ENCODE measurements at regions not wholly inside any gene's neighbourhood (a gene's known extent, or its start where the extent isn't known, plus 50 kb on each side); places are given as distances from the start of the nearest gene placed in this dataset.

DNA sequence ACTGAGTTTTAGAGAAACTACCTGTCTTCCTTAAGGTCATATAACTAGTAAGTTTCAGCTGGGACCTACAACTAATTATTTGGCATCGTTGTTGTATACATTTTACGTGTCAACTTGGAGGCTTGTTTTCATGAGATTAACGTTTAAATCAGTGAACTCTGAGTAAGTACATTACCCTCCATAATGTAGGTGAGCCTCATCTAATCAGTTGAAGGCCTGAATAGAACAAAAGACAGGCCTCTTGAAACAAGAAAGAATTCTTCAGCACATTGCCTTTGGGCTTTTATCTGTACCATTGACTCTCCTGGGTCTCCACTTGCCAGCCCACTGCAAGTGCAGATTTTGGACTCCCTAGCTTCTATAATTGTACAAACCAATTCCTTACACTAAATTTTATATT, 364.6 kb downstream of the ADGRL2 start:
- DNase-seq: no peak
- peaks cover 3% of the 10 kb centered on the region for H3K4me1 Mint-ChIP-seq (ENCODE audit: low read depth)

GRCh38 chr1:82162486-82163420, 362.0 kb downstream of the ADGRL2 start:
- Mint-ChIP-seq H3K4me1 (ENCODE audit: low read depth) (peaks cover 3% of the 10 kb centered on the region), H3K36me3 (ENCODE audit: insufficient read depth) (no peaks in the 10 kb centered on the region), H3K9me3 (no peaks in the 10 kb centered on the region), H3K27me3 (ENCODE audit: low read depth) (no peaks in the 10 kb centered on the region), H3K4me3 (no peak overlapping the region)
- ATAC-seq: no peak
- no peak for DNase-seq

More for the DNA sequence above, 364.6 kb downstream of the ADGRL2 start:
- no peaks in the 10 kb centered on the region for H3K27me3 Mint-ChIP-seq (ENCODE audit: low read depth)
- no peak overlapping the region for H3K4me3 Mint-ChIP-seq
- no peaks in the 10 kb centered on the region for H3K9me3 Mint-ChIP-seq
- H3K36me3 Mint-ChIP-seq (ENCODE audit: insufficient read depth): no peaks in the 10 kb centered on the region
- ATAC-seq: no peak

GRCh38 chr1:82161700-82162141, 361.0 kb downstream of the ADGRL2 start:
- peaks cover 3% of the 10 kb centered on the region for H3K4me1 Mint-ChIP-seq (ENCODE audit: low read depth)
- no peaks in the 10 kb centered on the region for H3K36me3 Mint-ChIP-seq (ENCODE audit: insufficient read depth)
- ATAC-seq (no peak), DNase-seq (no peak)
- H3K4me3 Mint-ChIP-seq: peak overlapping the region; percentile 42
- no peaks in the 10 kb centered on the region for H3K9me3 Mint-ChIP-seq
- H3K27me3 Mint-ChIP-seq (ENCODE audit: low read depth): no peaks in the 10 kb centered on the region

- Mint-ChIP-seq H3K4me1 (ENCODE audit: low read depth) (peaks cover 3% of the 10 kb centered on the region), H3K9me3 (no peaks in the 10 kb centered on the region), H3K27me3 (ENCODE audit: low read depth) (no peaks in the 10 kb centered on the region), H3K4me3 (no peak overlapping the region), H3K36me3 (ENCODE audit: insufficient read depth) (no peaks in the 10 kb centered on the region)
- ATAC-seq (no peak), DNase-seq (no peak)
Measured at GRCh38 chr1:82160903-82161302, 360.2 kb downstream of the ADGRL2 start.

DNA sequence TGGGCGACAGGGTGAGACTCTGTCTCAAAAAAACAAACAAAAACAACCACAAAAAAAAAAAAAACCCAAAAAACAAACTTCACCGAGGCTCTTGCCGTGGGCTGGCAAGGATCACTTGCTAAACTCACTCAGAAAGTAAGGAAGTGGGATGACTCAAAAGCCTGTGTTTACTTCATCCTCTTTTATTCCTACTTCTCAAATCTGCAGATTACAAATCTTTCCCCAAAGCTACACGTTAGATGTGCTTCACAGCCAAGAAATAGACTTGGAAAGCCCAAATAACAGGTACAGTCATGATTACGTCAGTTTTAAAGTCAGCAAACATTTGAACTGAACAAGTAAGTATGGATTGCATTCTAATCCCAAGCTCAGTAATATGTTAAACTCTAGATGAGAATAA, 359.3 kb downstream of the ADGRL2 start:
- no peaks in the 10 kb centered on the region for H3K27me3 Mint-ChIP-seq (ENCODE audit: low read depth)
- H3K9me3 Mint-ChIP-seq: no peaks in the 10 kb centered on the region
- ATAC-seq: no peak
- peaks cover 3% of the 10 kb centered on the region for H3K4me1 Mint-ChIP-seq (ENCODE audit: low read depth)
- H3K36me3 Mint-ChIP-seq (ENCODE audit: insufficient read depth): no peaks in the 10 kb centered on the region
- H3K4me3 Mint-ChIP-seq: no peak overlapping the region
- no peak for DNase-seq

DNA sequence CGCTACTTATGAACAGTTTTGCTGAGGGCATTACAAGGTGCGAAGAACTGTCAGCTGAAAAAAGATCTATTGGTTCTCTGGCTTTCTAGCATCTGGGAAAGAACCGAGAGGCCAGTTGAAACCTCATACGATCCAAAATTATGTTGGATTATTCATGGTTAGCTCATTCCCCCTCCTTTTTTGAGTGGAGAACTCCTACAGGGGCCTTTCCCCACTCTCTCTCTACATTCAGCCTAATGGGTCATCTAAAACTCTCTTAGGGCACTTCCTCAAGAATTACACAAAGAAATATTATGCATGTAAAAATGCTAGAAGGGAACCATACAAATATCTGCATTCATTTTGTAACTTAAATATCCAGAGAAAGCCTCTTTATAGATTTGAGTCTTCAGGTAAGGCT, 358.2 kb downstream of the ADGRL2 start:
- no peaks in the 10 kb centered on the region for H3K36me3 Mint-ChIP-seq (ENCODE audit: insufficient read depth)
- no peak overlapping the region for H3K4me3 Mint-ChIP-seq
- H3K9me3 Mint-ChIP-seq: no peaks in the 10 kb centered on the region
- no peak for DNase-seq
- H3K27me3 Mint-ChIP-seq (ENCODE audit: low read depth): no peaks in the 10 kb centered on the region
- ATAC-seq: no peak
- H3K4me1 Mint-ChIP-seq (ENCODE audit: low read depth): peaks cover 3% of the 10 kb centered on the region

DNA sequence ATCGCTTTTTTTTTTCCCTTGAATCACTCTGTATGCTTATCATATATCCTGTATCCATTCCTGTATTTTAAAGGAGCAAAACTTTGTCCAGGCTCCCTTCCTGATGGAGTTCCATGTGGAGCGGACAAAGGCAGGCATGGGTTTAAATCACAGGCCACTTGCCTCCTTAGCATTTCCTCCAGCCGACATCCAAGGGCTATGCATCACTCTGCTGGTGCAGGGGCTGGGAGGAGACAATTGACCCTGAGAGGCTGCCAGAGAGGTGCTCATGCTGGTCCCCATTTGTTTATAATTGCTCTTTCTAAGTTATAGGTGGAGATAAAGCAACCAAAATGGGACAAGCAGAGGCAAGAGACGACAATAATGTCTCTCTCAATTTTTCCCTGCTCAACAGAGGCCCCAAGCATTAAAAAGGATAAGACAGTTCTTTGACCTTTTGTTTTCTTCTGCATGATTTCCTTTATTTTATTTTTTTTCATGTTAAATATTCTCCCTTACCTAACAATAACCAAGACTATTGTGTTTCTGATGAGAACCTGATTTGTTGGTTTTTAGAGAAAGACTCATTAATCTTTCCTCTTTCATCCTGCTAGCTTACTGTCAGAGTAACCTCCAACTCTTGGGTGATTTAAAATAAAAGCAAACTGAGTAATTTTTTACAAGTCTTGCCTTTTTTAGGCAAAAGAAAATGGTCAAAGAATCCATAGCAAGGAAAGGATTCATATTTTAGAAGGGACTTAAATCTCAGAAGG, 353.7 kb downstream of the ADGRL2 start:
- Mint-ChIP-seq H3K9me3 (no peaks in the 10 kb centered on the region), H3K27me3 (ENCODE audit: low read depth) (no peaks in the 10 kb centered on the region), H3K36me3 (ENCODE audit: insufficient read depth) (no peaks in the 10 kb centered on the region)

GRCh38 chr1:82153752-82154151, 353.0 kb downstream of the ADGRL2 start:
- Mint-ChIP-seq H3K4me3 (no peak overlapping the region), H3K27me3 (ENCODE audit: low read depth) (no peaks in the 10 kb centered on the region), H3K36me3 (ENCODE audit: insufficient read depth) (no peaks in the 10 kb centered on the region), H3K4me1 (ENCODE audit: low read depth) (no peaks in the 10 kb centered on the region), H3K9me3 (no peaks in the 10 kb centered on the region)
- ATAC-seq (no peak), DNase-seq (no peak)

More for the DNA sequence above, 353.7 kb downstream of the ADGRL2 start:
- H3K4me3 Mint-ChIP-seq: no peak overlapping the region
- ATAC-seq (no peak), DNase-seq (no peak)
- no peaks in the 10 kb centered on the region for H3K4me1 Mint-ChIP-seq (ENCODE audit: low read depth)

DNA sequence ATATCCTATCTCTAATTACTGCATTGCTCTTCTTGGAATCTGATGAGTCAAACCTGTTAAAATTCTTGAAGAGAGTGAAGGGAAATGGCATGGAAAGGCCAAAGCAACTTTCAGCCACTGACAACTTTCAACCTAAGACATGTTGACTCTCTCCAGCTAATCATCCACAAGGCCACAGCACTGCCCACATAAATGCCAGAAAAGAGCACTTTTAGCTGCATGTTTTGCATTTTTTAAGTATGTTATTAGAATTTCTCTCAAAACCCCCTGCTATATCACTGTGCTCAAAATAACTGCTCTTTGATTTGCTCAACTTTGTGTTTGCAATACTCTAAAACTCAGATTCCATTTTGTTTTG, 352.5 kb downstream of the ADGRL2 start:
- no peaks in the 10 kb centered on the region for H3K36me3 Mint-ChIP-seq (ENCODE audit: insufficient read depth)
- ATAC-seq: no peak
- H3K27me3 Mint-ChIP-seq (ENCODE audit: low read depth): no peaks in the 10 kb centered on the region
- H3K9me3 Mint-ChIP-seq: no peaks in the 10 kb centered on the region
- H3K4me3 Mint-ChIP-seq: no peak overlapping the region
- DNase-seq: no peak
- no peaks in the 10 kb centered on the region for H3K4me1 Mint-ChIP-seq (ENCODE audit: low read depth)

DNA sequence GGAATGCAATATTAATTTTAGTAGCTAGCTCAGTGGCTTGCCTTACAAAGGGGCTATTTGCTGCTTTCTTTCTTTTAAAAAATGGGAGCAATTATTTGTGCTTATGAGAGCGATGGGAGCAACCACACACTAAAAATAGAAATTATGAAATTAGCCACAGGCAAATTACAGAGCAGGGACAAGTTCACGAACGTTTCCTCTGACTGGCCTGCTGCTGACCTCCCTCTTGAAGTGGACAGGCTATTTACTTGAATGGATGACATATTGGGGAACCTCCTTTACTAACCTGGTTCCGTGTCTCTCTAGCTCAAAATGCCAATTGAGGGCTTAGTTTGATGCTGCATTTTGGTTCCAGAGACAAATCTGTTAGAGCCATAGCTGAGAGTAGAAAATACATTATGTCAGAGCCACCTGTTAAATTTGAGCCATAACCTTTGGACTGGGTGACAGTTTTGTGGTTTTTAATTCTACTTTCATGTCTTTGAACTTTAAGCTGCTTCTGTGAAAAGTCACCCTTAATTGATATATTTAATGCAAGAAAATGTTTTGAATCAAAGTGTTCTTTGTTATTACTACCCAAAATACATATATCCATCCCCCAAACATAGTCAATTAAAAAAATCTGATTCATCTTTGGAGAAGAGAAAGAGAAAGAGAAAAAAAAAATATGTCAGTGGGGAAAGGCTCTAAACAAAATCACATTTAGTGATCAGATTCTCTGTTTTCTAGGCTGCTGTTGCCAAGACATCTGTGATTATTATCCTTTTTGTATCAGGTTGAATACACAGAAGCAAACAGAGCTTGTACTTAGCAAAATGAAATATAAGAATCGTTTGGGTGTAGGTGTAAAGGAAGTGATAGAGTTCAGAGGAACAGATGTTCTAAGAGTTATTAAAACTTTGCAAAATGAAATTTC, 351.9 kb downstream of the ADGRL2 start:
- Mint-ChIP-seq H3K36me3 (ENCODE audit: insufficient read depth) (no peaks in the 10 kb centered on the region), H3K9me3 (no peaks in the 10 kb centered on the region), H3K4me1 (ENCODE audit: low read depth) (no peaks in the 10 kb centered on the region), H3K4me3 (no peak overlapping the region), H3K27me3 (ENCODE audit: low read depth) (no peaks in the 10 kb centered on the region)
- ATAC-seq: no peak
- no peak for DNase-seq

DNA sequence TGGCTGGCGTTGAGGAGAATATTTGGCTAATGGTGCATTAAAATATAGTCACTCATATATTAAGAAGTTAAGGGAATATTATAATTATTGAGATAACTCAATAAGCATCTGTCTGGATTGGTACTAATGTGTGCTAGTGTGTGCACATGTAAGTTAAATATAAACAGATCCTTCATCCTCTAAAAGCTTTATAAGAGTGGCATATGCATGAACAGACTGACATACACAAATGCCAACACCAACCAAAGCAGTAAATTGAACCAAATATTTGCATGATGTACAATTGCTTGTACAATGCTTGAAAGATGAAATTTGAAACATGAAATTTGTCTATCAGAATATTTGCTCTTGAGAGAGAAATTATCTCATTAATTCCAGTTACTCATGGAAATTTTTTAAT, 344.9 kb downstream of the ADGRL2 start:
- no peak overlapping the region for H3K4me3 Mint-ChIP-seq
- H3K27me3 Mint-ChIP-seq (ENCODE audit: low read depth): no peaks in the 10 kb centered on the region
- no peaks in the 10 kb centered on the region for H3K4me1 Mint-ChIP-seq (ENCODE audit: low read depth)
- no peaks in the 10 kb centered on the region for H3K36me3 Mint-ChIP-seq (ENCODE audit: insufficient read depth)
- no peaks in the 10 kb centered on the region for H3K9me3 Mint-ChIP-seq
- no peak for ATAC-seq
- no peak for DNase-seq

DNA sequence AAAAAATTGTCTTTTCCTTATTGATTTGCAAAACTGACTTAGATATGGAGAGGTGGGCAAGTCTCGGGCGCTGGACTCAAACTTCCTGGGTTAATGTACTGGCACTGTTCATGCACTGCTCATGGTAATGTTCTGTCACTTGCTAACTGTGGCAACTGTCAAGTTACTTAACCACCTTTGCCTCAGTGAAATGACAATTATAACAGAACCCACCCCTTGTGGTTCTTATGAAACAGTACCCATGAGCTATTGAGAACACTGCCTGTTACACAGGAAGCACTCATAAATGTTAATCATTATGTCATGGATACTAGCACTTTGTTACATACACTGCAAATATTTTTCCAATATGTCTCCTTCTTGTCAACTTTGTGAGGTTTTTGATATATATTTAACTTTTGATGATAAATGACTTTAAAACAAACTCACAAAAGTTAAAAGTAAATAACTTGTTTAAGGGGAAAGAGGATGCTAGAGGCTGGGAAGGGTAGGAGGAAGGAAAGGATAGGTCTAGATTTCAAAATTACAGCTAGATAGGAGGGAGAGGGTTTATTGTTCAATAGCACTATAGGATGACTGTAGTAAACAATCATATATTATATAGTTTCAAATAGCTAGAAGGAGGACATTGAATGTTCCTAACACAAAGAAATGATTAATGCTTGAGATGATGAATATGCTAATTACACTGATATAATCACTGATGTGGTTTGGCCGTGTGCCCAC, 342.5 kb downstream of the ADGRL2 start:
- no peak for DNase-seq
- H3K9me3 Mint-ChIP-seq: no peaks in the 10 kb centered on the region
- no peak overlapping the region for H3K4me3 Mint-ChIP-seq
- no peaks in the 10 kb centered on the region for H3K36me3 Mint-ChIP-seq (ENCODE audit: insufficient read depth)
- no peaks in the 10 kb centered on the region for H3K4me1 Mint-ChIP-seq (ENCODE audit: low read depth)
- no peaks in the 10 kb centered on the region for H3K27me3 Mint-ChIP-seq (ENCODE audit: low read depth)
- no peak for ATAC-seq

DNA sequence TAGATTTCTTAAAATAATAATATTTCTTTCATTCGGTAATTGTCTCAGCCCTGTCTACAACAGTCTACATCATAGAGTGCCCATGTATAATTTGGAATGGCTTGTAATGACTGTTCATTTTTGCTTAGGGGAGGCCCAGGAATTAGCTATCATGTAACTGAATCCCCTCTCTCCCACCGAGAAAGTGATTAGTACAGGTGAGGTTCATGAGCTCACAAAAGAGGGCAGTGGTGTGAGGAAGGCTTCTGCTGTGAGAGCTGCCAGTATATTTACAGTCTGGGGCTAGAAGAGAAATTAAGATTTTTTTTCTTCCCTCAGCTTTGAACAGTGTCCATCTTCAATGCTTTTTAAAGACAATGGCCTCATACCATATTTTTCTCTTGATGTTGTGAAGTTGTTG, 340.7 kb downstream of the ADGRL2 start:
- H3K4me3 Mint-ChIP-seq: no peak overlapping the region
- no peak for ATAC-seq
- H3K36me3 Mint-ChIP-seq (ENCODE audit: insufficient read depth): no peaks in the 10 kb centered on the region
- DNase-seq: no peak
- H3K4me1 Mint-ChIP-seq (ENCODE audit: low read depth): no peaks in the 10 kb centered on the region
- H3K27me3 Mint-ChIP-seq (ENCODE audit: low read depth): no peaks in the 10 kb centered on the region
- H3K9me3 Mint-ChIP-seq: no peaks in the 10 kb centered on the region
